ENCODE measurements at regions not wholly inside any gene's neighbourhood (a gene's known extent, or its start where the extent isn't known, plus 50 kb on each side); places are given as distances from the start of the nearest gene placed in this dataset.

DNA sequence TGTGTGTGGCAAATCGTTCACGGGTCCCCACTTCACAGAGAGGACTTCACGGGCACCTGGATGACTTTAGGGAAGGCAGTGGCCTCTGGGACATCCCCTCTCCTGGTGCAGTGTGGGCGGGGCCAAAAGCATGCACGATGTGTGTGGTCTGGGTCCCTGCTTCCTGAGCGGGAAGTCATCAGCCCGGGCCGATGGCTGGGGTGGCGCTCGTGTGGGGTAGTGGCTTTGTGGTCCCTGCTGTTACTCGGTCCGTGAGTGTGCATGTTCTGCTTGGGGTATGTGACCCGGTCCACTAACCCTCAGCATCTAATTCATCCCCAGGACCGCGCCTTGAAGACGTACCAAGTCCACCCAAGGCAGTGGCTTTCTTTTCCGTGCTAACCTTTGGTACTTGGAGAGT, 142.5 kb upstream of the RTL1 start:
- no peak for DNase-seq (ENCODE audit: low spot score)

DNA sequence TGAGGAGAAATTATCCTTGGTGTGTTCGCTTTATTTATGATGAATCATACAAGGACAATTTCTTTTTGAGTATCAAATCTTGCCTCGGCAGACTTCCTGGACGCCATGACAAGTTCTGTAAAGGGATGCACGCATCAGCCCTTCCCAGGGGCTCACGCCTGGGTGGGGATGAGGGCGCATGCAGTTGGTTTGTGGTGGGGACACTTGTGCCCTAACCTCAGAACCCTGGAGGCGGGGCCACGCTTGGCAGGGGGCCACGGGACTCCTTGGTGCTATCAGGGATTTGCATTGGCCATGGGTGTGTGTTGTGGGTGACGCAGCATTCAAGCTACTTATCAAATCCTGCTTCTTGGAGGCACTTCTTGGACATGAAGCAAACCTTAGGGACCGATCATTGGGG, 143.8 kb upstream of the RTL1 start:
- DNase-seq (ENCODE audit: low spot score), result no peak

DNA sequence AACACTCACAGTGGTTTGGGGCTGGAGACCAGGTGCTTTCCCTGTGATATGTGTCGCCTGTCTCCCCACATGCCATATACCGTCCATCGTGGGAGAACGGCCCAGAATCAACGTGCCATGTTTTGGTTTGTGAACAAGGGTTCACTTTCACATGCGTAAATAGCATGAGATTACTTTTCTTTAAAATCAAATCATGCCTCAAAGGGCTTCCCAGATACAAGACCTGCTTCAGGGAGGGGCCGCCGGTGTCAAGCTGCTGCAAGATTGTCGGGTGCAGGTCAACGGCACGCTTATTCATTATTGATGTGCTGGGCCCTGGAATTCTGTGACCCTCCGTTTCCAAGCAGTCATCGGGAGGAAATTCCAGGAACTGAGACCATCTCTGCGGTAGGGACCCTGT, 145.2 kb upstream of the RTL1 start:
- no peak for DNase-seq (ENCODE audit: low spot score)

DNA sequence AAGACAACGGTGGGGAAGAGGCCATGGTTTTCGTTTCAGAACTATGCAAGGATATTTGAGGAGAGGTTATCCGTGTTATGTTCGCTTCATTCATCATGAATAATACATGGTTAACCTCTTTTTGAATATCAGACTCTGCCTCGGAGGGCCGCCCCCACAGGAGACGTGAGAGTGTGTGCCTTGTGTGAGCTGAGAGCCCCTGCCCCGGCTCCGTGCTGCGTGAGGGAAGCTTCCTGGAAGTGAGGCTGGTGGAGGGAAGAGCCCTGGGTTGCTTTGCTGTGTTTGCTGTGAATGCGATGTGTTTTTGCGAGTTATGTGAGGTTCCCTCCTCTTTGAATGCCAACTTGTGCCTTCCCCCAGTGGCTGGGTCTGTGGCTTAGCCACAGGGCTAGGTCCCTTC, 146.0 kb upstream of the RTL1 start:
- DNase-seq (ENCODE audit: low spot score), result no peak

DNA sequence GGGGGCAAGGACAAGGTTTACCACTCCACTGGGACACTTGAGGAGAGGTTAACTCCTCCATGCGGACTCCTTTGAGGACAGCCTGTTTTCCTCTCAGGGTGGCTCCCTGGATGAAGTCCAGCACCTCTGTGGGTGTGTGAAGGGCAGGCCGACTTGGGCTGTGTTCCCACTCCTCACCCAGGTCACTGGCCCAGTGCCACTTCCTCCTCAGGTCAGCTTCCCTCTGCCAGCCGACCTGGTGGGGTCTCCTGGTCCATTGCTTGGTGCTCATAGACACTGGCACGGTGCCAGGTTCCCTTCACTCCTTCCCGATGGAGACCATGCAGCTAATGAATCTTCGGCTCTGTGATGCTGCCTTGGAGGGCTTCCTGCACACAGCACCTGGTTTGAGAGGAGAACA, 146.4 kb upstream of the RTL1 start:
- no peak for DNase-seq (ENCODE audit: low spot score)

DNA sequence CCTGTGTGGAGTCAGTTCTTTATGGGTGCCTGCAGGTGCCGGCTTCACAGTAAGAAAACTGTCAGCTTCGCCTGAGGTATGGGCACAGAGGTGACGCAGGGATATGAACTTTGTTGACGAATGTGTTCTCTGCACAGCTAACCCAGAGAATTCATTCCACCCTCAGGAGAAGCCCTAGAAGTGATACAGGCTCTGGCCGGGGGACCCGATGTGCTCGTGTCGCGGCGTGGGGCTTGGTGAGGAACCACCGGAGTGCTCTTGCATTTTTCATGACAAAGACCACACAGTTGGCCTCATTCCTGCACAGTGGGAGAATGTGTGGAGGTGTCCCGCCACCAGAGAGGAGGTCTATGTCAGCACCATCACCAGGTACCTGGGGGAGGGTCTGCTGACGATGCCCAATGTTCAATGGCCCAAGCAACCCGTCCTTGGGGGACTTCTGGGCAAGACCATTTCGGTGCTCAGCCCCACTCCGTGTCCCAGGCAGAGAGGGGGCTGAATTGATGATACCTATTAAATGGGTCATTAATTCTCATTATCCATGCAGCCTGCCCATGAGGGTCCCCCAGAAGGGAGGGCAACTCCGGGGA, 147.5 kb upstream of the RTL1 start:
- no peak for DNase-seq (ENCODE audit: low spot score)

DNA sequence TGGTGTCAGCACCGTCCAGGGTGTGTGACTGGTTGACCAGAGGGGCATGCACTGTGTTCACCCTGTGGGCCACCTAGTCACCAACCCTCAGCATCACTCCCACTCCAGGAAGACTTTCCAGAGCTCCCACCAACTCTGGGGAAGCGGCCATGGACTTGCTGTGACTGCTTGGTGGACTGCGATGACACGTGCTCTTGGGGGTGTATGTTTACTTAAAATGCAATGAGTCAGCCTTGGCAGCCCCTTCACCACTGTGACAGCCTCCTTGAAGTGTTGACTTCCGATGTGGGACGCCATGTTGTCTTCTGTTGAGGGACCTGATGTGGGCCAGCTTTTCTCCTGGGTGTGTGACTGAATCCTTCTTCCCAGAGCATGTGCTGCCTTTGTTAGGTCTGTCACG, 151.1 kb upstream of the RTL1 start:
- DNase-seq (ENCODE audit: low spot score), result no peak

DNA sequence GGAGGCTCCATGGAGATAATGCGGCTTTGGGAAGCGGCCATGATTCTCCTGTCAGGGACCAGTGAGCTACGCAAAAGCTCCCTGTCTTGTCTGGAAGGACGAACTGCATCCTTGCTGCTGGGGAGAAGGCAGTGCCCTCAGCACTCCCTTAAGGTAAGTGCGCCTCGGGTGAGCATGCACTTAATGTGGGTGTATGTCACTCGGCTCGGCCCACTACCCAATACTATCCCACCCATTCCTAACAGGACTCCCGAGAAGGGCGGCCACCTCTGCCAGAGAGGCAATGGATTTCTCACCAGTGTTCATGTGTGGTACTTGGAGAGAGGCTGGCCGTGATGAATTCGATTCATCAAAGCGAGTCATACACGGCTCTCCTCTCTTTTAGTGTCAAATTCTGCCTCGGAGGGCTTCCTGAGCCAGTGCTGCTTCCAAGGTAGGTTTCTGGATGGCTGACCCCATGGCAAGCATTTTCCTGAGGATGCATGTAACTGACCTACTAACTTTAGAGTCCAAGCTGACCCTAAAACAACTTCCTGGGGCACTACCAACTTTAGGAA, 151.7 kb upstream of the RTL1 start:
- DNase-seq (ENCODE audit: low spot score), result no peak

DNA sequence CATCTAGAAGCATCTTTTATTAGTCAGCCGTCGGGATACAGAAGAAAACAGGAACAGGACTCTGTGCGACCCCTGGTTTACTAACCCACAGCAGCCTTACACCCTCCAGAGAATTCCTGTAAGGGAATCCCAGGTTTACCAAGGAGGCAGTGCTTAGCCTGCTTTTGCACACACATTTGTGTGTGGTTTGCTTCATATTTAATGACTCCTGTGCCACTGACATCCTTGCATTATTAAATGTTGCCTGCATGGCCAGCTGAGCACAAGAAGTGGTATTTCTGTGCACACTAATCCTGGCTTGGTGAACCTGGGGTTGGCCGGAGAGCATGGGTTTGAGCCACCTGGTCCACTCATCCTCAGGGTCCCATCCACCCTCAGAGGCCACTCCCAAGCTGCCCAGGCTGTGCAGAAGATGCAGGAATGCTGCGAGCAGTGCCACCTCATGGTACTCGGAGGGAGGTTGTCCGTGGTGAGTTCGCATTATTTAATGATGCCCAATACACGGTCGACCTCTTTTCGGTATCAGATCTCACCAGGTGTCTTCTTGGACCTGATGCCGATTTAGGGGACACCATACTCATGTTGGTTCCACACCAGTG, 152.4 kb upstream of the RTL1 start:
- no peak for DNase-seq (ENCODE audit: low spot score)

DNA sequence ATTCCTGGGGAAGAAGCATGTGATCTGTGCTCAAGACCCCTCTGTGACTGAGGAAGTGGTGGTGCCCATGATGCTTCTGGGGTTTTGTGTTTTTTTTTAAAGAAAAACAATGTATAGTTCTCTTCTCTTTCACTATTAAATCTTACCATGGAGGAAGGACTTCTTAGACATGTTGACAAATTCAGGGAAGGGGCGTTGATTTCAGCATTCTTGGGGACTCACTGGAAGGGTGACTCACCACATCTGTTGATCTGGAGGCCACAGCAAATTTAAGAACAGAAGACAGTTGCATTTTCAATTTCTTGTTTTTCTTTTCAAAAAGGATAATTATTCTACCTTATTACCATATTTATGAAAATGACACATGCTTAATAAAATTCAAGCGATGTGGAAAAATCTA, 152.9 kb upstream of the RTL1 start:
- DNase-seq (ENCODE audit: low spot score), result no peak

DNA sequence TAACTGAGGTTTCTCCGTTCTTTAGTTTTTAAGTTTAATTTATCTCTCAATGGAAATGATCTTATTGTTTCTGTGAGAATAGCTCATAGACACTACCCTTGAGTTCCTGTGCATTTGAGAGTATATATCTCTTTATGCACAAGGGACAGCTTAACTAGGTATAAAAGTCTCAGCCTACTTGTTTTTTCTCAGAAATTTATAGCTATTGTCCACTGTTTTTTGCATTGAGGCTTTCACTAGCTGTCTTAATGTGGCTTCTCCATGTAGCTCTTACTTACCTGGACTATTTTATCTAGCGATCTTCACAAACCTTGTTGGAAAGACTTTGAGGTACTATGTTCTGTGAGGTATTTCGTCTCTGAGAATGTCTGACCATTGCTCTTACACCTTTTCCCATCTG, 153.9 kb upstream of the RTL1 start:
- no peak for DNase-seq (ENCODE audit: low spot score)

DNA sequence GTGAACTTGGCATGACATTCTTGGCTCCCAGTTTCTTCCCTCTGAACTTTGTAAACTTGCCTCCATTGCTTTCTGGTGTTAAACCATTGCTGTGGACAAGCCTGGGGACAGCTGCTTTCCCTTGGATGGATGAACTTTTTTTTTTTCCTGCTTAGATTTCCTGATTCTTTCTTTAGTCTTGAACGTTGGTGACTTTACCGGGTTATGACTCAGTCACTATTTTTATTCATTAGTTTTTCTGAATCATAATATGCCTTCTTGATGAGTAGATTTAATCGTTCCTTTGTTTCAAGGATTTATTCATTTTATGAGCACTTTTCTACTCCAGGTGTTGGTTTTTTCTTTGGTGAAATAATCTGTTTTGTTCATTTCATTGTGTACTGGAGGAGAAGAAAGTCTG, 155.0 kb upstream of the RTL1 start:
- no peak for DNase-seq (ENCODE audit: low spot score)

DNA sequence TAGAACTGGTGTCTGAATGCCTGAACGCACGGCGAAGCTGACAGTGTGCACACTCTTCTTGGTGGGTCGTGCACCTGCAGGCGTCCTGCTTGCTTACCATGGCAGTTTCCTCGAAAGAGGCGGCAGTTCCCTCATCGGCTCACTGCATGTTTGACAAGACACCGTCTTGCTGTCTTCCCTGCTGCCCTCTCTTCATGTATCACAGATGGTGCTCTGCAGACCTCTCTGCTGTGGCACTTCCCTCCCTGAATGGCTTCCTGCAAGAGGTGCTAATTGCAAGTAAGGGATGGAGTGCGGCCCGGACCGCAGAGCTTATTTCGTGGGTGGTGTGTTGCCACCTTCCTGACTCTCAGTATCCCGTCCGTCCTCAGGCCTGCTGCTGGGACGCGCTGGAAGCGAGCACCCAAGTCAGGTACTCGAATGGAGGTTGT, 156.7 kb upstream of the RTL1 start:
- no peak for DNase-seq (ENCODE audit: low spot score)

DNA sequence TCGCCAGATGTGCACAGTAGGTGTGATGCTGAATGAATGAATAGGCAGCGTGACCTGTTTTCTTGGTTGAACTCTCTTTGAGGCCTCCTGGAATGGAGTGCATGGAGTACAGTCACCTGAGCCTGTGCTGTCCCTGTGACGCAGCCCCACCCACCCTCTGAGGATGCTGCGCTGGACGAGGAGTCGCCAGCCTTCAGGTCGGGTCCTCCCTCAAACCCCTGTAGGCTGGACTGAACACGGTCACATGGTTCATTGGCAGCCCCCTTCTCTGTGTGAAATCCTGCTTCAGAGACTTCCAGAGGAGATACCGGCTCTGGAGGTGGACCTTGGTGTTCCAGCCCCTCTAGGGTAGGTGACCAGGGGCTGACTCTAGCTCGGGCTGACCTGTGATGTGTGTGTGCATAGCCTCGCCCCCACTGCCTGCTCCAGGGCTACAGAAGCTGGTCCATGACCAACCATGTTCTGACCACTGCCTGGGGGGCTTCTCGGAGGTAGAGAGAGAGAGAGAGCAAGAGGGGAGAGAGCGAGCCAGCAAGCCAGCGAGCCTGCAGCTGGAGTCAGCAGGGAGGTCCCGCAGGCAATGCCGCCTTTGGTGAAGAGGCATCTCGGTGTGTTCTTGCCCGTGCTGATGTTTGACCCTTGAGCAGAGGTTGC, 158.0 kb upstream of the RTL1 start:
- DNase-seq (ENCODE audit: low spot score), result no peak

DNA sequence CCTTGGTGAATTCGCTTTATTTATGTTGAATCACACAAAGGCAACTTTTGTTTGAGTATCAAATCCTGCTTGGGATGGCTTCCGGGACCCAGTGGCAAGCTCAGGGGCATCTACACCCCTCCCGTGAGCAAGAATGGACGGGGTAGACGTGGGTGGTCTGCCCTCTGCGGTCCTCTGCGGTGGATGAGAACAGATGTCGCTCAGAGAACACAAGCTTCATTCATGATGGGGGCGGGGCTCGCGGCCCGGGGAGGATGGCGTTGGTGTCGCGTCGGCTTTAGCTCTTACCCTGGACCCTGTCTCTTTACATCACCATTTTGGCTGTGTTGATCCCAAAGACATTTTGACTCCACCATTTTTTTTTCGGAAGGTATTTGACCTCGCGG, 158.5 kb upstream of the RTL1 start:
- DNase-seq (ENCODE audit: low spot score), result no peak

DNA sequence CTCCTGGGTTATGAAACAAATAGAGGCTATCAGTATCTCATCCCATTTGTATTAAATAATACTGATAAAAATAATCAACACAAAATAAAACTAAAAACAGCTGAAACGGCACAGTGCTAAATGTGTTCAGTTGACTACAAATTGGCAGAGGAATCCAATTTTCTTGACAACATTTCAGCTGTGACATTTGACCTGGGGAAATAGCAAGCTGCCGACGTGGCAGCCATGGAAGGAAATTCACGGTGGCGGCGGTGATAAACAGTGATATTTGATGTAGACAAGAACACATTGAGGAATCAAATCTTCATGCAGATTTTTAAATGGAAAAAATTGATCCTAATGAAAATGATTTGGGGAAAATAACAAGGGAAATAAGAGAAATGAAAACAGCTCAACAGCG, 159.1 kb upstream of the RTL1 start:
- DNase-seq (ENCODE audit: low spot score), result no peak

DNA sequence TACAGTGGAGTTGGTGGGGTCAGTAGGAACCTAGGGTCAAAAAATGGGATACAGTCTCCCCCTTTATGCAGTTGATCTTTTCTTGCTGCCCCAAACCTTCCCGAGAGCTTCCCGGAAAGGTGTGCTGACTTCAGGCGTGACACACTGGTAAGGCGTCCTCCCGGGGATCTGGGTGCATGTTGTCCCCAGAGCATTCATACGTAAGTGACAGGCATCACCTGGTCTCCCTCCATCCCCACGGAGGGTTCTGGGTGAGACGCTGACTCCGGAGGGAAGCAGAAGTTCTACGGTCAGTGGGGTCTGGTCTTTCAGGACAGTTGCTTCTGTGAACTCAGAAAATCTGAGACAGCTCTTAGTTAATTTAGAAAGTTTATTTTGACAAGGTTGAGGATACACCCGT, 159.6 kb upstream of the RTL1 start:
- no peak for DNase-seq (ENCODE audit: low spot score)

DNA sequence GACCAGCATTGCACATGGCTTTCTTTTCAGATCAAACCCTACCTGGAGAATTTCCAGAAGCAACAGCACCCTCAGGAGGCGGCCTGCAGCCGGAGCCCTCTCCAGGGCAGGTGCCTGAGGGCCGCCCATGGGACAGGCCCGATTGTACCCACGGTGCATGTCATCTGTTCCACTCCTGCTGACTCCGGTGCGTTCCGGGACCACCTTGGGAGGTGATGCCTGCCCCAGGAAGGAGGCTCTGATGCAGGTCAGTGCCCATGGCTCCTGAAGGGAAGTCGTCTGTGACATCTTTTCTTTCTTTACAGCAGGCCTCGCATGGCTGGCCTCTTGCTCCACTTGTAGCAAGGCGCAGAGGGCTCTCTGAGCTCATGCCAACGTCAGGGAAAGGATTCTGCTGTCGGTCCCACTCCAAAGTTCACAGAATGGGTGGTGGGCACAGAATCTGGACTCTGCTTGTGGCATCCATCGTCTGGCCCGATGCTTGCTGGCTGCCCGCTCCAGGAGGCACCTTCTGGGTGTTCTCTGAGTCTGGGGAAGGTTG, 160.7 kb upstream of the RTL1 start:
- DNase-seq (ENCODE audit: low spot score), result no peak

DNA sequence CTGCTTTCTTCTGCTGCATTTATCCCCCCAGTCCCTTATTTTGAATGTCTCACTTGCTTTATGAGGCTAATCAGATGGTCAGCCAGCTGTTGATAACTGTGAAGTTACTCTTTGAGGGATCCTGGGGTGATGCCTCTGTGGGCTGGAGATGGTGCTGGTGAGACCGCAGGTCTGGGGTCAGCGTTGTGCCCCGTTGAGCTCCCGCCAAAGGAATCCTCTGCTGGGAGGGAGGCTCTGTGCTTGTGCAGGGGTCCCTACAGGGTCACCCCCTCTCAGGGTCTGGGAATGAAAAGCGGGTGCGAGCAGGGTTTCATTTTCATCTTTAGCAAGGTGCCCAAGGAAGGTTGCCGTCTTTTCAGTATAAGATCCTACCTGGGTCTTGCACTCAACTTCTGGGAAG, 161.2 kb upstream of the RTL1 start:
- DNase-seq (ENCODE audit: low spot score), result no peak

DNA sequence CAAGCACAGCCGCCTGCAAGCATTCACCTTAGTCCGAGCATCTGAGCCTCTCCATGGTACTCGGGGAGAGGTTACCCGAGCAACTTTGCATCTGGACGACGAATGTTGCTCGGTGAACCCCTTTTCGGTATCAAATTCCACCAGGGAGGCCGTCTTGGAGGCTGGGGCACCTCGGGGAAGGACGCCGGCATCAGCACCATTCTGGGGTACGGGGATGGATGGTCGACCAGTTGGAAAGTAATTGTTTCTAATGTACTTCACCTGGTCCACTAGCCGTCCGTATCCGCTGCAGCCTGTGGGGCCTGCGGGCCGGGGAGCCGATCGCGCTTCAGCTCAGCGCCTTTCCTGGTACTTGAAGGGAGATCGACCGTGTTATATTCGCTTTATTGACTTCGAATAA, 161.7 kb upstream of the RTL1 start:
- DNase-seq (ENCODE audit: low spot score), result no peak

DNA sequence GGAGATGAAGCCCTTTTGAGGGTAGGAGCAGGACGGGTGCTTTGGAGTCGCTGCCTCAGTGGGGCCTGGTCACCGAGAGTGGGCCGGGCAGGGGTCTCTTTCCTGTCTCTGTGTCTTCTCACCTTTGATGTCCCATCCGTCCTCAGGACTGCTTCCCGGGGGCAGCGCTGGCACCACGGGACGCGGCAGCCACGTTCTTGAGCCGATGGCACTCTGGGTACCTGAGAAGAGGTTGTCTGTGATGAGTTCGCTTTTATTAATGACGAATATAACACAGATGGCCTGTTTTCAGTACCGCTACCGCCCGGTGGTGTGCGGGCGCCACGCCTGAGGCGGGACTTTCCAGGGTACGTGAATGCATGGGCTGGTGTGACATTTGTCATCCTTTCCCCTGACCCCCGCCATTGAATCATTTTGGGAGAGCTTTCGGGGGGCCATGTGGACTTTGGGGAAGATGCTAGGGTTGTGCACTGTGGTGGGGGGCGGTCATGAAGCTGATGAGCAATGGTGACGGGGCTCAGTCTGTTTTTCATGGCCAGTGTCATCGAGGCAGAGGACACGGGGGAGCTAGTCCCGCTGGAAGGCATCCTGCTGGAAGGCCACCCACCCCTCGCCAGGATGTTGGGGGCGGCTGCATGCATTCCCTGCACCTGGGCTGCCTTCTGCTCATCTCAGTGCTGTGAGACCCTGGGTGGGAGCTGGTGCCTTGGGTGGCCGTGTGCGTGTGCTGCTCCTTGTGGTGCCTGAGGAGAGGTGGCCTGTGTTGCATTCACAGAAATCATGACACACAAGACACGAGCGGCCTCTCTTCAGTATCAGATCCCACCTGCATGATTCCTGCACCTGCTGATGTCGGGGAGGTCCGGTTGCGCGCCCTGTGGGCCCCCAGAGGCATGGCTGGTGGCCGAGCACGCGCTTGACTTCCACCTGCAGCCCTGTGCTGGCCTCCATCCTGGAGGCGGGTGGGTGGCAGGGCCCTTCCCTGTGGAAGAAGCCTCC, 162.5 kb upstream of the RTL1 start:
- DNase-seq (ENCODE audit: low spot score), result no peak

DNA sequence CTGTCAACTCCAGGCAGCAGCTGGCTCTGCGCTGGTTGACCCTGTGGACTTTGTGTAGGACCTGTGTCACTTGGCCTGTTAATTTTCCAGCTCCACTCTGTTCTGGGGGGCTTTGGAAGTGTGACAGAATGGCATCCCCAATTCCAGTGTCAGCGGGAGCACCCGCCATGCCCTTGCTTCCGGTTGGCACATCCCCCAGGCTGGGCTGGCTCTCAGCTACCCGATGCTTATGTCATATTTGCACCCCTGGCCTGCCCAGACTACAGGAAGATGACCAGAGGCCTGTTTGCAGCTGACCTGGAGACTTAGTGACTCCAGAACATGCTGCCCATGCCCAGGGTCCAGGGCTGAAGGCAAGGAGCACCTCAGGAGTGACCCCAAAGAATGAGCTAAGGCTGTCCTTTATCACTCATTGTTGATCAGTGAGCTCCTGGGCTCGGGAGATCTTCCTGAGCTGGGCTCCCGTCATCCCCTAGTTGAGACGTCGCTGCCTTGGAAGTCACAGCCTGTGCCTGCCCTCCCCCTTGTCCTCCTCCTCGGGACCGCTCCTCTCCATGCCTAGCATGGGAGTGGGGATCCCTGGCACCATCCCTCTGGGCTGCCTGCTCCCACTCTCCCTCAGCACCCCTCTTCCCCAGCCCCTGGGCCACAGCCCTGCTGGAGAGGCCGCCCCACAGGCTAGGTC, 163.4 kb upstream of the RTL1 start:
- DNase-seq (ENCODE audit: low spot score), result no peak

All from SW480 (cell line).